Astrocyte (in vitro differentiated cells and primary cell): ENCODE measurements at regions not wholly inside any gene's neighbourhood (a gene's known extent, or its start where the extent isn't known, plus 50 kb on each side); places are given as distances from the start of the nearest gene placed in this dataset.
A peak's percentile ranks its signal among the peaks of the same experiment; 100 is the strongest.

Source experiments
- DNase-seq: peaks from one replicate; pipeline ENCODE4 v3.0.0-alpha.2; 2010; ENCODE audit warnings: low read depth
- FAIRE-seq: peaks from 2 replicates; lab custom pipeline; 2011; peaks lifted over from hg19 to GRCh38; lab: Jason Lieb, UNC
- H2AFZ ChIP-seq: 2 replicates; pipeline ENCODE4 v1.6.0; 2012; ENCODE audit warnings: low read depth, low read length, inconsistent platforms
- H3K27ac ChIP-seq: 2 replicates; pipeline ENCODE4 v1.5.1; 2011; ENCODE audit warnings: low read depth, low read length, inconsistent platforms
- H3K27me3 ChIP-seq: 2 replicates; pipeline ENCODE4 v1.6.0; 2011; ENCODE audit warnings: low read length, inconsistent platforms; ENCODE audit not compliant: insufficient read depth
- H3K36me3 ChIP-seq: 2 replicates; pipeline ENCODE4 v1.5.1; 2011; ENCODE audit warnings: low read length, inconsistent platforms; ENCODE audit not compliant: insufficient read depth
- H3K4me1 ChIP-seq: 2 replicates; pipeline ENCODE4 v1.5.1; 2011; ENCODE audit warnings: low read length, inconsistent platforms; ENCODE audit not compliant: insufficient read depth
- H3K4me2 ChIP-seq: 2 replicates; pipeline ENCODE4 v1.6.0; 2012; ENCODE audit warnings: low read length, inconsistent platforms
- H3K4me3 ChIP-seq: 2 replicates; pipeline ENCODE4 v1.5.1; 2011; ENCODE audit warnings: low read depth, mild to moderate bottlenecking, low read length, inconsistent platforms; ENCODE audit not compliant: insufficient read depth
- H3K79me2 ChIP-seq: 2 replicates; pipeline ENCODE4 v1.6.0; 2012; ENCODE audit warnings: mild to moderate bottlenecking, low read length, inconsistent platforms; ENCODE audit not compliant: insufficient read depth
- H3K9ac ChIP-seq: 2 replicates; pipeline ENCODE4 v1.6.0; 2012; ENCODE audit warnings: mild to moderate bottlenecking, low read length, inconsistent platforms
- H3K9me3 ChIP-seq: 2 replicates; pipeline ENCODE4 v1.5.1; 2012; ENCODE audit warnings: low read depth, mild to moderate bottlenecking, low read length, inconsistent platforms; ENCODE audit not compliant: insufficient read depth
- H4K20me1 ChIP-seq: 2 replicates; pipeline ENCODE4 v1.6.0; 2012; ENCODE audit warnings: low read length, inconsistent platforms; ENCODE audit not compliant: insufficient read depth
- H3K27ac Mint-ChIP-seq: one replicate; pipeline ENCODE4 v1.8.0; 2021; ENCODE audit warnings: mild to moderate bottlenecking, mixed read lengths; ENCODE audit not compliant: unreplicated experiment
- H3K27me3 Mint-ChIP-seq: one replicate; pipeline ENCODE4 v1.8.0; 2021; ENCODE audit warnings: low read depth, mixed read lengths; ENCODE audit not compliant: unreplicated experiment
- H3K36me3 Mint-ChIP-seq: one replicate; pipeline ENCODE4 v1.8.0; 2021; ENCODE audit warnings: low read depth, mixed read lengths; ENCODE audit not compliant: unreplicated experiment
- H3K4me1 Mint-ChIP-seq: one replicate; pipeline ENCODE4 v1.8.0; 2021; ENCODE audit warnings: low read depth, mixed read lengths; ENCODE audit not compliant: unreplicated experiment
- H3K4me3 Mint-ChIP-seq: one replicate; pipeline ENCODE4 v1.8.0; 2021; ENCODE audit warnings: mild to moderate bottlenecking, moderate library complexity, mixed read lengths; ENCODE audit not compliant: unreplicated experiment
- H3K9me3 Mint-ChIP-seq: one replicate; pipeline ENCODE4 v1.8.0; 2021; ENCODE audit warnings: mild to moderate bottlenecking, mixed read lengths; ENCODE audit not compliant: unreplicated experiment
- CTCF ChIP-seq: IDR thresholded peaks from 2 replicates; pipeline ENCODE4 v1.5.1; 2011; ENCODE audit warnings: low read depth, mild to moderate bottlenecking, inconsistent platforms, low read length, moderate library complexity; ENCODE audit not compliant: insufficient read depth
- EZH2 ChIP-seq: IDR thresholded peaks from 2 replicates; pipeline ENCODE4 v1.6.1; 2012; ENCODE audit warnings: mild to moderate bottlenecking, low read length, inconsistent platforms; ENCODE audit not compliant: insufficient read depth

- Histone ChIP-seq H3K4me2 (peak overlapping the region; percentile 46), H2AFZ (peak overlapping the region; percentile 1), H3K4me1 (peaks cover 42% of the 10 kb centered on the region), H3K9ac (peak overlapping the region; percentile 52), H3K27ac (peak overlapping the region; percentile 77), H3K27me3 (no peaks in the 10 kb centered on the region), H3K9me3 (no peaks in the 10 kb centered on the region), H3K79me2 (no peaks in the 10 kb centered on the region), H3K36me3 (no peaks in the 10 kb centered on the region), H4K20me1 (no peaks in the 10 kb centered on the region), H3K4me3 (no peak overlapping the region)
- Mint-ChIP-seq H3K27me3 (peaks cover 2% of the 10 kb centered on the region), H3K9me3 (peaks cover 11% of the 10 kb centered on the region), H3K27ac (peak overlapping the region; percentile 43), H3K4me1 (peaks cover 40% of the 10 kb centered on the region), H3K36me3 (no peaks in the 10 kb centered on the region), H3K4me3 (peak overlapping the region; percentile 0)
- FAIRE-seq, result no peak
- TF ChIP-seq CTCF, result no peak
- no peak for TF ChIP-seq EZH2
- DNase-seq, result peak; percentile 78
These were observed 124.8 kb downstream of the BDH1 start for GRCh38 chr3:197430934-197431333.

GRCh38 chr3:197430502-197430901, 125.3 kb downstream of the BDH1 start:
- Histone ChIP-seq H3K79me2 (no peaks in the 10 kb centered on the region), H3K4me3 (no peak overlapping the region), H3K36me3 (no peaks in the 10 kb centered on the region), H3K4me2 (peak overlapping the region; percentile 46), H3K27ac (peak overlapping the region; percentile 77), H3K9ac (peak overlapping the region; percentile 52), H3K27me3 (no peaks in the 10 kb centered on the region), H3K9me3 (no peaks in the 10 kb centered on the region), H3K4me1 (peaks cover 42% of the 10 kb centered on the region), H2AFZ (peak overlapping the region; percentile 1), H4K20me1 (no peaks in the 10 kb centered on the region)
- FAIRE-seq (peak; percentile 34), DNase-seq (no peak)
- Mint-ChIP-seq H3K4me1 (peaks cover 40% of the 10 kb centered on the region), H3K36me3 (no peaks in the 10 kb centered on the region), H3K4me3 (peak overlapping the region; percentile 0), H3K27me3 (peaks cover 2% of the 10 kb centered on the region), H3K9me3 (peaks cover 11% of the 10 kb centered on the region), H3K27ac (peak overlapping the region; percentile 43)
- no peak for TF ChIP-seq CTCF
- TF ChIP-seq EZH2, result no peak

- Histone ChIP-seq H3K4me3 (no peak overlapping the region), H4K20me1 (no peaks in the 10 kb centered on the region), H2AFZ (no peak overlapping the region), H3K9ac (peak overlapping the region; percentile 21), H3K9me3 (no peaks in the 10 kb centered on the region), H3K27ac (peak overlapping the region; percentile 4), H3K4me1 (peaks cover 42% of the 10 kb centered on the region), H3K36me3 (no peaks in the 10 kb centered on the region), H3K4me2 (peak overlapping the region; percentile 46), H3K27me3 (no peaks in the 10 kb centered on the region), H3K79me2 (no peaks in the 10 kb centered on the region)
- FAIRE-seq (no peak), DNase-seq (no peak)
- H3K9me3 Mint-ChIP-seq, result peaks cover 8% of the 10 kb centered on the region
- no peaks in the 10 kb centered on the region for H3K36me3 Mint-ChIP-seq
- TF ChIP-seq CTCF (no peak), EZH2 (no peak)
- H3K27me3 Mint-ChIP-seq, result peaks cover 13% of the 10 kb centered on the region
- H3K27ac Mint-ChIP-seq, result no peak overlapping the region
- no peak overlapping the region for H3K4me3 Mint-ChIP-seq
- H3K4me1 Mint-ChIP-seq, result peaks cover 40% of the 10 kb centered on the region
These were observed 126.8 kb downstream of the BDH1 start for GRCh38 chr3:197428952-197429351.
